WTC11 (cell line): ENCODE measurements at regions not wholly inside any gene's neighbourhood (a gene's known extent, or its start where the extent isn't known, plus 50 kb on each side); places are given as distances from the start of the nearest gene placed in this dataset.

Experiments
- ATAC-seq: fragments of 200-7000 bp; cut with Tn5 transposase; 2 replicates; pipeline ENCODE4 v1.10.0; 2021; ENCODE audit warnings: mild to moderate bottlenecking, moderate library complexity
- CTCF ChIA-PET: fragments of 300-600 bp; sonication (Branson Sonifier 250); formaldehyde crosslinking; loops from one replicate; lab custom pipeline; 2021; ENCODE audit warnings: antibody characterized with exemption; lab: Charles Lee
- POLR2A ChIA-PET: fragments of 350-600 bp; sonication (Branson Sonifier 250); formaldehyde crosslinking; loops from one replicate; lab custom pipeline; 2021; ENCODE audit warnings: antibody characterized with exemption; lab: Charles Lee
- DNase-seq: peaks from one replicate; pipeline ENCODE4 v3.0.0; 2021; ENCODE audit warnings: low spot score
- H3K27ac Mint-ChIP-seq: 2 replicates; pipeline ENCODE4 v1.8.0; 2021; ENCODE audit warnings: mixed read lengths
- H3K27me3 Mint-ChIP-seq: 2 replicates; pipeline ENCODE4 v1.8.0; 2021; ENCODE audit warnings: low read depth, mild to moderate bottlenecking, moderate library complexity, mixed read lengths
- H3K36me3 Mint-ChIP-seq: 2 replicates; pipeline ENCODE4 v1.8.0; 2021; ENCODE audit warnings: mixed read lengths
- H3K4me1 Mint-ChIP-seq: 2 replicates; pipeline ENCODE4 v1.8.0; 2022; ENCODE audit warnings: mixed read lengths
- H3K4me3 Mint-ChIP-seq: 2 replicates; pipeline ENCODE4 v1.8.0; 2021; ENCODE audit warnings: mild to moderate bottlenecking, moderate library complexity, mixed read lengths
- H3K9me3 Mint-ChIP-seq: 2 replicates; pipeline ENCODE4 v1.8.0; 2021; ENCODE audit warnings: mixed read lengths
- CREB1 ChIP-seq: sonication (generic); formaldehyde crosslinking; IDR thresholded peaks from 2 replicates; pipeline ENCODE4 v1.8.0; 2023; ENCODE audit warnings: mild to moderate bottlenecking, missing genetic modification reagents
- ELF4 ChIP-seq: sonication (generic); formaldehyde crosslinking; IDR thresholded peaks from 2 replicates; pipeline ENCODE4 v1.8.1; 2022; ENCODE audit warnings: low read depth, mild to moderate bottlenecking, moderate library complexity, missing genetic modification reagents
- FOXP1 ChIP-seq: sonication (generic); formaldehyde crosslinking; IDR thresholded peaks from 2 replicates; pipeline ENCODE4 v1.8.0; 2022; ENCODE audit warnings: missing genetic modification reagents, mild to moderate bottlenecking, moderate library complexity, borderline replicate concordance
- NFE2L1 ChIP-seq: sonication (generic); formaldehyde crosslinking; IDR thresholded peaks from 2 replicates; pipeline ENCODE4 v1.8.1; 2023; ENCODE audit warnings: missing genetic modification reagents
- NR2C2 ChIP-seq: sonication (generic); formaldehyde crosslinking; IDR thresholded peaks from 2 replicates; pipeline ENCODE4 v1.8.0; 2022; ENCODE audit warnings: mild to moderate bottlenecking, missing genetic modification reagents
- SOX15 ChIP-seq: fragments of 250-450 bp; sonication (Bioruptor Pico); IDR thresholded peaks from 2 replicates; pipeline ENCODE4 v1.9.0; 2021; ENCODE audit warnings: mild to moderate bottlenecking
- ZNF138 ChIP-seq: sonication (generic); formaldehyde crosslinking; conservative IDR thresholded peaks from 2 replicates; pipeline ENCODE4 v1.8.1; 2022; ENCODE audit warnings: mild to moderate bottlenecking, moderate library complexity, missing genetic modification reagents
- ZNF232 ChIP-seq: sonication (generic); formaldehyde crosslinking; IDR thresholded peaks from 2 replicates; pipeline ENCODE4 v1.8.0; 2022; ENCODE audit warnings: mild to moderate bottlenecking, missing genetic modification reagents
- ZNF396 ChIP-seq: fragments of 250-450 bp; sonication (Bioruptor Pico); IDR thresholded peaks from 2 replicates; pipeline ENCODE4 v1.8.0; 2021; ENCODE audit warnings: mild to moderate bottlenecking, moderate library complexity, borderline replicate concordance
- ZNF416 ChIP-seq: fragments of 250-450 bp; sonication (Bioruptor Pico); IDR thresholded peaks from 2 replicates; pipeline ENCODE4 v1.9.0; 2021; ENCODE audit warnings: mild to moderate bottlenecking, inconsistent platforms
- TF ChIP-seq, protein P1 (sequence below): fragments of 250-450 bp; sonication (Bioruptor Pico); conservative IDR thresholded peaks from 2 replicates; pipeline ENCODE4 v1.9.0; 2021; ENCODE audit warnings: mild to moderate bottlenecking
- TF ChIP-seq, protein P2 (sequence below): sonication (generic); formaldehyde crosslinking; IDR thresholded peaks from 2 replicates; pipeline ENCODE4 v1.8.0; 2023; ENCODE audit warnings: mild to moderate bottlenecking, missing genetic modification reagents
- TF ChIP-seq, protein P3 (sequence below): sonication (generic); formaldehyde crosslinking; IDR thresholded peaks from 2 replicates; pipeline ENCODE4 v1.8.0; 2022; ENCODE audit warnings: mild to moderate bottlenecking, missing genetic modification reagents
- TF ChIP-seq, protein P4 (sequence below): sonication (generic); formaldehyde crosslinking; conservative IDR thresholded peaks from 2 replicates; pipeline ENCODE4 v1.8.1; 2022; ENCODE audit warnings: mild to moderate bottlenecking, missing genetic modification reagents
- TF ChIP-seq, protein P5 (sequence below): sonication (generic); formaldehyde crosslinking; IDR thresholded peaks from 2 replicates; pipeline ENCODE4 v1.8.0; 2022; ENCODE audit warnings: mild to moderate bottlenecking, missing genetic modification reagents
- TF ChIP-seq, protein P6 (sequence below): fragments of 250-450 bp; sonication (Bioruptor Pico); IDR thresholded peaks from 2 replicates; pipeline ENCODE4 v2.1.2; 2022; ENCODE audit warnings: mild to moderate bottlenecking, moderate library complexity
- TF ChIP-seq, protein P7 (sequence below): fragments of 250-450 bp; sonication (Bioruptor Pico); IDR thresholded peaks from 2 replicates; pipeline ENCODE4 v1.8.0; 2021; ENCODE audit warnings: mild to moderate bottlenecking
- TF ChIP-seq, protein P8 (sequence below): sonication (generic); formaldehyde crosslinking; IDR thresholded peaks from 2 replicates; pipeline ENCODE4 v1.8.0; 2023; ENCODE audit warnings: missing genetic modification reagents
- TF ChIP-seq, protein P9 (sequence below): sonication (generic); formaldehyde crosslinking; IDR thresholded peaks from 2 replicates; pipeline ENCODE4 v1.8.0; 2022; ENCODE audit warnings: mild to moderate bottlenecking, missing genetic modification reagents
- TF ChIP-seq, protein P10 (sequence below): sonication (generic); formaldehyde crosslinking; IDR thresholded peaks from 2 replicates; pipeline ENCODE4 v1.8.1; 2023; ENCODE audit warnings: mild to moderate bottlenecking, missing genetic modification reagents

DNA sequence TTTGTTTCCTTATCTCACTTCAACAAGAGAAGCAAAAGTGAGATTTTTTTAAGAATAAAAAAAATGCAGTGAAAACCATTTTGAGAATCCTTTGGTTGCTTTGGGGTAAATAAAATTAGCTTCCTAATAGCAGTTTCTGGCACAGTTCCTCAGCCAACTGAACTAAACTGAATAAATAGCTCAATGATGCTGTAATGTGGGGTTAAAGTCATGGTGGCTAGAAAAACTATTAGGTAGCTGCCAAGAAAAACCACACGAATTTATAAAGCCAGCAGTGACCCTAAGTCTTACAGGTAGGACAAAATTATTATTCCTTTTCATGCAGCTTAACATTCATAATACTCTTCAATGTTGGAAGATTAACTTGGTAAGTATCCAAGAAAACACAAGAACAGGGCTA is 142.4 kb downstream of the APIP start (continued):
- TF ChIP-seq, protein P1, sequence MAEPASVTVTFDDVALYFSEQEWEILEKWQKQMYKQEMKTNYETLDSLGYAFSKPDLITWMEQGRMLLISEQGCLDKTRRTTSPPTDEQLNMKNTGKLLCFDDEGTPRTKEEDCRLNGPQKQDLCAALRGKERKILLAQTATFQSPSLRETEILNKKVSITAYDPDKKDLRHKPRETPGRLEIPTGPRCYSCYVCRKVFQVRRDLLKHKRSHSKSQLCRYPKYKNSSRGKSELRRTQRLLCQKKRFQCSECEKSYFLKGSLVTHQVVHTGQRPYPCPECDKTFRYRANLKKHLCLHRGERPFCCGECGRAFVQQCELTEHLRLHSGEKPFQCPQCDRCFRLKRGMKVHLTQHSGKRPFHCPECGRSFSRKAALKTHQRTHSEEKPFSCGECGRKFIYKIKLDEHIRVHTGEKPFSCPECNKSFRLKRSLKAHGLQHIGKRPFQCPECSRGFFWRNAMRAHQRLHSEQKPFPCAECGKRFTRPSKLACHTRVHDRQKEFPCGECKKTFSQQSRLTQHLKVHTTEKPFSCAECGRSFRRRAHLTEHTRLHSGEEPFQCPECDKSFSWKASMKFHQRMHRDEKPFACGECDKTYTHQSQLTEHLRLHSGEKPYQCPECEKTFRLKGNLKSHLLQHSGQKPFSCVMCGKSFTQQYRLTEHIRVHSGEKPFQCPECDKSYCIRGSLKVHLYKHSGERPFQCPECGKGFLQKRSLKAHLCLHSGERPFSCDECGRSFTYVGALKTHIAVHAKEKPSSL (CRISPR knock-in tag) = no peak
- TF ChIP-seq, protein P2, sequence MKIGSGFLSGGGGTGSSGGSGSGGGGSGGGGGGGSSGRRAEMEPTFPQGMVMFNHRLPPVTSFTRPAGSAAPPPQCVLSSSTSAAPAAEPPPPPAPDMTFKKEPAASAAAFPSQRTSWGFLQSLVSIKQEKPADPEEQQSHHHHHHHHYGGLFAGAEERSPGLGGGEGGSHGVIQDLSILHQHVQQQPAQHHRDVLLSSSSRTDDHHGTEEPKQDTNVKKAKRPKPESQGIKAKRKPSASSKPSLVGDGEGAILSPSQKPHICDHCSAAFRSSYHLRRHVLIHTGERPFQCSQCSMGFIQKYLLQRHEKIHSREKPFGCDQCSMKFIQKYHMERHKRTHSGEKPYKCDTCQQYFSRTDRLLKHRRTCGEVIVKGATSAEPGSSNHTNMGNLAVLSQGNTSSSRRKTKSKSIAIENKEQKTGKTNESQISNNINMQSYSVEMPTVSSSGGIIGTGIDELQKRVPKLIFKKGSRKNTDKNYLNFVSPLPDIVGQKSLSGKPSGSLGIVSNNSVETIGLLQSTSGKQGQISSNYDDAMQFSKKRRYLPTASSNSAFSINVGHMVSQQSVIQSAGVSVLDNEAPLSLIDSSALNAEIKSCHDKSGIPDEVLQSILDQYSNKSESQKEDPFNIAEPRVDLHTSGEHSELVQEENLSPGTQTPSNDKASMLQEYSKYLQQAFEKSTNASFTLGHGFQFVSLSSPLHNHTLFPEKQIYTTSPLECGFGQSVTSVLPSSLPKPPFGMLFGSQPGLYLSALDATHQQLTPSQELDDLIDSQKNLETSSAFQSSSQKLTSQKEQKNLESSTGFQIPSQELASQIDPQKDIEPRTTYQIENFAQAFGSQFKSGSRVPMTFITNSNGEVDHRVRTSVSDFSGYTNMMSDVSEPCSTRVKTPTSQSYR (CRISPR knock-in tag) = no peak
- no peak for TF ChIP-seq CREB1 (CRISPR knock-in tag)
- TF ChIP-seq ZNF232 (CRISPR knock-in tag) = no peak
- TF ChIP-seq ZNF396 = no peak
- TF ChIP-seq, protein P3, sequence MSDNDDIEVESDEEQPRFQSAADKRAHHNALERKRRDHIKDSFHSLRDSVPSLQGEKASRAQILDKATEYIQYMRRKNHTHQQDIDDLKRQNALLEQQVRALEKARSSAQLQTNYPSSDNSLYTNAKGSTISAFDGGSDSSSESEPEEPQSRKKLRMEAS (CRISPR knock-in tag) = no peak
- no peak for TF ChIP-seq ZNF416 (CRISPR knock-in tag)

DNA sequence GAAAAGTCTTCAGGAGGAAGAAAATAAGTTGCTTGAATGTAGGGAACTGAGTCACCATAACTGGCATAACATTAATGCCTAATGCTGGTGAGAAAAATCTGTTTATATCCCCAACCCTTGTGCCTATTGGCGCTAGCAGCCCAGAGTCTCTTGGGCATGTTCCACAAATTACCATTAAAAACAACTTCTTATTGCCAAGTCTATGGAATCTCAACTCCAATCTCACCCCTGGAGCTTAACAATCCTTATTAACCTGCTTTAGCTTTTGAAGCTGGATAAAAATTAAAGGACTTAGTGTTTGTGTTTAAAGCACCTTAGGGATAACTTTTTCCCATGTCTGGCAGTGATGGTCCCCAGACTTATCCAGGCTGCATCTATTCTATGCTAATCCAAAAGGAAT is 143.0 kb downstream of the APIP start:
- TF ChIP-seq FOXP1 (CRISPR knock-in tag) (no peak), ZNF396 (no peak), ZNF138 (no peak)
- TF ChIP-seq, protein P4, sequence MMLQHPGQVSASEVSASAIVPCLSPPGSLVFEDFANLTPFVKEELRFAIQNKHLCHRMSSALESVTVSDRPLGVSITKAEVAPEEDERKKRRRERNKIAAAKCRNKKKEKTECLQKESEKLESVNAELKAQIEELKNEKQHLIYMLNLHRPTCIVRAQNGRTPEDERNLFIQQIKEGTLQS (CRISPR knock-in tag) = no peak
- TF ChIP-seq, all 79 proteins: peak for 0
- CTCF ChIA-PET = interaction anchor here (1.6 kb wide), 1 partner anchor 17 kb away, joined by 4 read pairs; no protein-coding TSS in a partner anchor
- POLR2A ChIA-PET = no interaction called here

DNA sequence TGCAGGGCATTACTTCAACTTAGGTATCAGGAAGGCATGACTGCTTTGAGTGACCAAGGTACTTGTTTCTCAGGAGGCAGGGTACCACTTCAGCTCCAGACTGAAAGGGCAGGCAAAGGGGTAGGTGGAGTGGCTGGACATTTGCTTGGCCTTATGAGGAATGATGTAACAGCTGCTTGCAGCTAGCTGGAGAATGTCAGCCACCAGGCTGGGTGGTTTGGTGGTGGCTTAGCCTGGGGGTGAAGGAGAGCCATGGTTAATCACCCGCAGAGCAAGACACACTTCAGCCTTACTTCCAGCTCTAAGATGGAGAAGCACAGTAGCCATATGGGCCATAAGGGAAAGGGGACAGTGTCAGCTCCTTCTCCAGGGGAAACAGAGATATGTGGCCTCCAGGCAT is 146.1 kb downstream of the APIP start:
- ChIA-PET POLR2A (interaction anchor here (0.6 kb wide), 1 partner anchor 11 kb away, joined by 6 read pairs; no protein-coding TSS in a partner anchor), CTCF (no interaction called here)
- H3K27ac Mint-ChIP-seq = no peak overlapping the region
- H3K9me3 Mint-ChIP-seq = peaks cover 16% of the 10 kb centered on the region
- no peak overlapping the region for H3K4me3 Mint-ChIP-seq
- ATAC-seq = no peak
- no peak for DNase-seq
- peaks cover 16% of the 10 kb centered on the region for H3K36me3 Mint-ChIP-seq
- H3K4me1 Mint-ChIP-seq = no peaks in the 10 kb centered on the region
- H3K27me3 Mint-ChIP-seq = no peaks in the 10 kb centered on the region
- TF ChIP-seq, protein P5, sequence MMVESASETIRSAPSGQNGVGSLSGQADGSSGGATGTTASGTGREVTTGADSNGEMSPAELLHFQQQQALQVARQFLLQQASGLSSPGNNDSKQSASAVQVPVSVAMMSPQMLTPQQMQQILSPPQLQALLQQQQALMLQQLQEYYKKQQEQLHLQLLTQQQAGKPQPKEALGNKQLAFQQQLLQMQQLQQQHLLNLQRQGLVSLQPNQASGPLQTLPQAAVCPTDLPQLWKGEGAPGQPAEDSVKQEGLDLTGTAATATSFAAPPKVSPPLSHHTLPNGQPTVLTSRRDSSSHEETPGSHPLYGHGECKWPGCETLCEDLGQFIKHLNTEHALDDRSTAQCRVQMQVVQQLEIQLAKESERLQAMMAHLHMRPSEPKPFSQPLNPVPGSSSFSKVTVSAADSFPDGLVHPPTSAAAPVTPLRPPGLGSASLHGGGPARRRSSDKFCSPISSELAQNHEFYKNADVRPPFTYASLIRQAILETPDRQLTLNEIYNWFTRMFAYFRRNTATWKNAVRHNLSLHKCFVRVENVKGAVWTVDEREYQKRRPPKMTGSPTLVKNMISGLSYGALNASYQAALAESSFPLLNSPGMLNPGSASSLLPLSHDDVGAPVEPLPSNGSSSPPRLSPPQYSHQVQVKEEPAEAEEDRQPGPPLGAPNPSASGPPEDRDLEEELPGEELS (CRISPR knock-in tag) = no peak
- TF ChIP-seq, protein P6, sequence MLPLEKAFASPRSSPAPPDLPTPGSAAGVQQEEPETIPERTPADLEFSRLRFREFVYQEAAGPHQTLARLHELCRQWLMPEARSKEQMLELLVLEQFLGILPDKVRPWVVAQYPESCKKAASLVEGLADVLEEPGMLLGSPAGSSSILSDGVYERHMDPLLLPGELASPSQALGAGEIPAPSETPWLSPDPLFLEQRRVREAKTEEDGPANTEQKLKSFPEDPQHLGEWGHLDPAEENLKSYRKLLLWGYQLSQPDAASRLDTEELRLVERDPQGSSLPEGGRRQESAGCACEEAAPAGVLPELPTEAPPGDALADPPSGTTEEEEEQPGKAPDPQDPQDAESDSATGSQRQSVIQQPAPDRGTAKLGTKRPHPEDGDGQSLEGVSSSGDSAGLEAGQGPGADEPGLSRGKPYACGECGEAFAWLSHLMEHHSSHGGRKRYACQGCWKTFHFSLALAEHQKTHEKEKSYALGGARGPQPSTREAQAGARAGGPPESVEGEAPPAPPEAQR = no peak
- TF ChIP-seq ELF4 (CRISPR knock-in tag) (no peak), NFE2L1 (CRISPR knock-in tag) (no peak), SOX15 (CRISPR knock-in tag) (no peak), ZNF232 (CRISPR knock-in tag) (no peak), NR2C2 (no peak)
- TF ChIP-seq, protein P7, sequence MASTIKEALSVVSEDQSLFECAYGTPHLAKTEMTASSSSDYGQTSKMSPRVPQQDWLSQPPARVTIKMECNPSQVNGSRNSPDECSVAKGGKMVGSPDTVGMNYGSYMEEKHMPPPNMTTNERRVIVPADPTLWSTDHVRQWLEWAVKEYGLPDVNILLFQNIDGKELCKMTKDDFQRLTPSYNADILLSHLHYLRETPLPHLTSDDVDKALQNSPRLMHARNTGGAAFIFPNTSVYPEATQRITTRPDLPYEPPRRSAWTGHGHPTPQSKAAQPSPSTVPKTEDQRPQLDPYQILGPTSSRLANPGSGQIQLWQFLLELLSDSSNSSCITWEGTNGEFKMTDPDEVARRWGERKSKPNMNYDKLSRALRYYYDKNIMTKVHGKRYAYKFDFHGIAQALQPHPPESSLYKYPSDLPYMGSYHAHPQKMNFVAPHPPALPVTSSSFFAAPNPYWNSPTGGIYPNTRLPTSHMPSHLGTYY (CRISPR knock-in tag) = no peak
- TF ChIP-seq, protein P8, sequence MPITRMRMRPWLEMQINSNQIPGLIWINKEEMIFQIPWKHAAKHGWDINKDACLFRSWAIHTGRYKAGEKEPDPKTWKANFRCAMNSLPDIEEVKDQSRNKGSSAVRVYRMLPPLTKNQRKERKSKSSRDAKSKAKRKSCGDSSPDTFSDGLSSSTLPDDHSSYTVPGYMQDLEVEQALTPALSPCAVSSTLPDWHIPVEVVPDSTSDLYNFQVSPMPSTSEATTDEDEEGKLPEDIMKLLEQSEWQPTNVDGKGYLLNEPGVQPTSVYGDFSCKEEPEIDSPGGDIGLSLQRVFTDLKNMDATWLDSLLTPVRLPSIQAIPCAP (CRISPR knock-in tag) = no peak
- TF ChIP-seq, protein P9, sequence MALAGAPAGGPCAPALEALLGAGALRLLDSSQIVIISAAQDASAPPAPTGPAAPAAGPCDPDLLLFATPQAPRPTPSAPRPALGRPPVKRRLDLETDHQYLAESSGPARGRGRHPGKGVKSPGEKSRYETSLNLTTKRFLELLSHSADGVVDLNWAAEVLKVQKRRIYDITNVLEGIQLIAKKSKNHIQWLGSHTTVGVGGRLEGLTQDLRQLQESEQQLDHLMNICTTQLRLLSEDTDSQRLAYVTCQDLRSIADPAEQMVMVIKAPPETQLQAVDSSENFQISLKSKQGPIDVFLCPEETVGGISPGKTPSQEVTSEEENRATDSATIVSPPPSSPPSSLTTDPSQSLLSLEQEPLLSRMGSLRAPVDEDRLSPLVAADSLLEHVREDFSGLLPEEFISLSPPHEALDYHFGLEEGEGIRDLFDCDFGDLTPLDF = no peak
- TF ChIP-seq, protein P10, sequence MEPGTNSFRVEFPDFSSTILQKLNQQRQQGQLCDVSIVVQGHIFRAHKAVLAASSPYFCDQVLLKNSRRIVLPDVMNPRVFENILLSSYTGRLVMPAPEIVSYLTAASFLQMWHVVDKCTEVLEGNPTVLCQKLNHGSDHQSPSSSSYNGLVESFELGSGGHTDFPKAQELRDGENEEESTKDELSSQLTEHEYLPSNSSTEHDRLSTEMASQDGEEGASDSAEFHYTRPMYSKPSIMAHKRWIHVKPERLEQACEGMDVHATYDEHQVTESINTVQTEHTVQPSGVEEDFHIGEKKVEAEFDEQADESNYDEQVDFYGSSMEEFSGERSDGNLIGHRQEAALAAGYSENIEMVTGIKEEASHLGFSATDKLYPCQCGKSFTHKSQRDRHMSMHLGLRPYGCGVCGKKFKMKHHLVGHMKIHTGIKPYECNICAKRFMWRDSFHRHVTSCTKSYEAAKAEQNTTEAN (CRISPR knock-in tag) = no peak

More for the DNA sequence above, 143.0 kb downstream of the APIP start:
- ATAC-seq (no peak), DNase-seq (no peak)
- H3K27ac Mint-ChIP-seq = no peak overlapping the region
- H3K4me3 Mint-ChIP-seq = no peak overlapping the region
- H3K4me1 Mint-ChIP-seq = no peaks in the 10 kb centered on the region
- peaks cover 5% of the 10 kb centered on the region for H3K9me3 Mint-ChIP-seq
- no peaks in the 10 kb centered on the region for H3K27me3 Mint-ChIP-seq
- no peaks in the 10 kb centered on the region for H3K36me3 Mint-ChIP-seq
